ENCODE measurements at regions not wholly inside any gene's neighbourhood (a gene's known extent, or its start where the extent isn't known, plus 50 kb on each side); places are given as distances from the start of the nearest gene placed in this dataset.

GRCh38 chr13:42728507-42729180 lies 52.7 kb upstream of the FAM216B start:
- no peak for TF ChIP-seq CTCF (conservative IDR thresholded peaks at IDR 0.05; ENCODE audit: low read depth, low read length)
- TF ChIP-seq FOS (IDR thresholded peaks at IDR 0.05; ENCODE audit: low read depth, low read length) = no peak
- no peak for TF ChIP-seq BHLHE40 (IDR thresholded peaks at IDR 0.05; ENCODE audit: low read depth, low read length)
- TF ChIP-seq ELK1 (IDR thresholded peaks at IDR 0.05; ENCODE audit: borderline replicate concordance, low read depth, low read length) = no peak
- no peak for TF ChIP-seq POLR2A (IDR thresholded peaks at IDR 0.05; ENCODE audit: low read depth, low read length)
- TF ChIP-seq RAD21 (IDR thresholded peaks at IDR 0.05; ENCODE audit: low read length) = no peak
- no peak for TF ChIP-seq USF2 (IDR thresholded peaks at IDR 0.05; ENCODE audit: low read depth, low read length)
- TF ChIP-seq MAZ (IDR thresholded peaks at IDR 0.05; ENCODE audit: borderline replicate concordance, low read depth, low read length) = no peak
- TF ChIP-seq NFE2L2 (IDR thresholded peaks at IDR 0.05; ENCODE audit: low read depth, low read length) = no peak
- no peak for TF ChIP-seq SMC3 (IDR thresholded peaks at IDR 0.05; ENCODE audit: low read depth, low read length)

Measured in IMR-90 (cell line).